Spleen (tissue), 7 donors: ENCODE measurements at regions not wholly inside any gene's neighbourhood (a gene's known extent, or its start where the extent isn't known, plus 50 kb on each side); places are given as distances from the start of the nearest gene placed in this dataset.

ENCODE experiments used
- CTCF ChIP-seq, 11 experiments: fragments of 200-600 bp in 7 of 11; fragments of 450-650 bp in 4 of 11; sonication (generic) in 4 of 11; IDR thresholded peaks in 8 of 11; conservative IDR thresholded peaks in 3 of 11; 1 replicate in 7 of 11; 2 replicates in 4 of 11; pipeline versions ENCODE4 v1.4.0 to v1.8.0; 2016 to 2021; ENCODE audit warnings: antibody characterized with exemption in 11 of 11, inconsistent platforms in 4 of 11, mild to moderate bottlenecking in 1 of 11
- POLR2AphosphoS5 ChIP-seq, 3 donors: sonication (generic); formaldehyde crosslinking; IDR thresholded peaks; one replicate each; pipeline ENCODE4 v1.5.1; 2017; ENCODE audit warnings: antibody characterized with exemption in 3 of 3
- donor health status: DM: no; HTN: no; CAD: no; lungs with moderate emphysema.
- donor health status: DM: no; HTN: no; CAD: no.
- donor health status: DM: no; HTN: no; CAD: no.

- no peak for TF ChIP-seq CTCF (IDR thresholded peaks at IDR 0.05 in 8 of 11, conservative IDR thresholded peaks at IDR 0.05 in 3 of 11)
- TF ChIP-seq POLR2AphosphoS5 (IDR thresholded peaks at IDR 0.05): no peak
Observed at GRCh38 chr2:146621656-146622055, 1223.2 kb upstream of the ACVR2A start.
